Large intestine (tissue), 3 donors: ENCODE measurements at regions not wholly inside any gene's neighbourhood (a gene's known extent, or its start where the extent isn't known, plus 50 kb on each side); places are given as distances from the start of the nearest gene placed in this dataset.
"Not testable (repeated sequence)": the region's sequence is repeated elsewhere in the genome, so short reads cannot be mapped to it uniquely, and the experiment has no call there.

Source experiments
- DNase-seq, 2 donors: peaks; one replicate each; pipeline versions ENCODE4 v3.0.0 to v3.0.0-alpha.2; 2013
- H3K27ac ChIP-seq: one replicate; pipeline ENCODE4 v1.5.1; 2013; ENCODE audit warnings: low read length
- H3K27me3 ChIP-seq: 2 replicates; pipeline ENCODE4 v1.6.1; 2013; ENCODE audit warnings: low read length; ENCODE audit not compliant: control insufficient read depth, insufficient read depth
- H3K36me3 ChIP-seq: 2 replicates; pipeline ENCODE4 v1.6.1; 2013; ENCODE audit warnings: low read length; ENCODE audit not compliant: control insufficient read depth, insufficient read depth
- H3K4me1 ChIP-seq: one replicate; pipeline ENCODE4 v1.6.1; 2013; ENCODE audit warnings: low read length; ENCODE audit not compliant: control insufficient read depth, insufficient read depth
- H3K4me3 ChIP-seq: one replicate; pipeline ENCODE4 v1.5.1; 2013; ENCODE audit warnings: low read length
- H3K9me3 ChIP-seq: one replicate; pipeline ENCODE4 v1.6.1; 2013; ENCODE audit warnings: mild to moderate bottlenecking, low read depth, low read length, moderate library complexity; ENCODE audit not compliant: control insufficient read depth
- WGBS: methylation state at CpG from one replicate; pipeline ENCODE4 v1.1.5; 2013; ENCODE audit warnings: low lambda C conversion rate; ENCODE audit not compliant: insufficient coverage; 5-methylcytosine and 5-hydroxymethylcytosine counted together

GRCh38 chr21:35599164-35599563 is 461.2 kb downstream of the SETD4 start:
- H3K4me3 ChIP-seq: no peak overlapping the region
- no peak overlapping the region for H3K27ac ChIP-seq
- no peaks in the 10 kb centered on the region for H3K9me3 ChIP-seq
- H3K27me3 ChIP-seq: peaks cover 2% of the 10 kb centered on the region
- WGBS: no CpG with 5 or more reads among the region's 8 CpGs
- DNase-seq: no peak
- H3K4me1 ChIP-seq: no peaks in the 10 kb centered on the region
- H3K36me3 ChIP-seq: no peaks in the 10 kb centered on the region

- Histone ChIP-seq H3K9me3 (no peaks in the 10 kb centered on the region), H3K27ac (no peak overlapping the region), H3K27me3 (peaks cover 2% of the 10 kb centered on the region), H3K4me1 (no peaks in the 10 kb centered on the region), H3K36me3 (no peaks in the 10 kb centered on the region), H3K4me3 (no peak overlapping the region)
- WGBS: no CpG with 5 or more reads among the region's 7 CpGs
- no peak for DNase-seq
Observed at GRCh38 chr21:35597750-35598339, 462.5 kb downstream of the SETD4 start.

GRCh38 chr21:35594905-35595304 is 465.4 kb downstream of the SETD4 start:
- Histone ChIP-seq H3K27ac (no peak overlapping the region), H3K4me1 (no peaks in the 10 kb centered on the region), H3K27me3 (peaks cover 2% of the 10 kb centered on the region), H3K4me3 (no peak overlapping the region), H3K36me3 (no peaks in the 10 kb centered on the region), H3K9me3 (no peaks in the 10 kb centered on the region)
- DNase-seq: no peak
- 100% methylated on average over 1 of the region's 5 CpGs for WGBS

- no peaks in the 10 kb centered on the region for H3K36me3 ChIP-seq
- H3K27me3 ChIP-seq: no peaks in the 10 kb centered on the region
- DNase-seq: no peak
Observed at GRCh38 chr21:35593000-35593502, 467.3 kb downstream of the SETD4 start.

GRCh38 chr21:35590284-35590683 is 470.0 kb downstream of the SETD4 start:
- H3K36me3 ChIP-seq, H3K4me3 ChIP-seq, H3K27ac ChIP-seq, DNase-seq, H3K9me3 ChIP-seq, H3K4me1 ChIP-seq, H3K27me3 ChIP-seq: not testable (repeated sequence)
- WGBS: no CpG with 5 or more reads among the region's 3 CpGs

More at GRCh38 chr21:35593000-35593502, 467.3 kb downstream of the SETD4 start:
- Histone ChIP-seq H3K27ac (no peak overlapping the region), H3K9me3 (no peaks in the 10 kb centered on the region), H3K4me1 (no peaks in the 10 kb centered on the region), H3K4me3 (no peak overlapping the region)
- 28% methylated on average over 2 of the region's 5 CpGs for WGBS

GRCh38 chr21:35587841-35588380 is 472.4 kb downstream of the SETD4 start:
- Histone ChIP-seq H3K36me3 (no peaks in the 10 kb centered on the region), H3K27me3 (no peaks in the 10 kb centered on the region), H3K4me3 (no peak overlapping the region), H3K27ac (no peak overlapping the region), H3K9me3 (no peaks in the 10 kb centered on the region), H3K4me1 (peaks cover 2% of the 10 kb centered on the region)
- 96% methylated on average over 4 of the region's 8 CpGs for WGBS
- peak; percentile 16 to 50 for DNase-seq

- no peaks in the 10 kb centered on the region for H3K36me3 ChIP-seq
- no peak overlapping the region for H3K27ac ChIP-seq
- H3K9me3 ChIP-seq: no peaks in the 10 kb centered on the region
- H3K27me3 ChIP-seq: no peaks in the 10 kb centered on the region
- DNase-seq: no peak
- no peak overlapping the region for H3K4me3 ChIP-seq
- WGBS: no CpG with 5 or more reads among the region's 4 CpGs
- peaks cover 2% of the 10 kb centered on the region for H3K4me1 ChIP-seq
Observed at GRCh38 chr21:35586305-35586704, 474.0 kb downstream of the SETD4 start.

GRCh38 chr21:35585878-35586277 is 474.4 kb downstream of the SETD4 start:
- Histone ChIP-seq H3K4me3 (no peak overlapping the region), H3K9me3 (no peaks in the 10 kb centered on the region), H3K27me3 (no peaks in the 10 kb centered on the region), H3K27ac (no peak overlapping the region), H3K36me3 (no peaks in the 10 kb centered on the region), H3K4me1 (peaks cover 2% of the 10 kb centered on the region)
- 45% methylated on average over 4 of the region's 5 CpGs for WGBS
- DNase-seq: no peak

- no peak for DNase-seq
- Histone ChIP-seq H3K4me3 (no peak overlapping the region), H3K27me3 (no peaks in the 10 kb centered on the region), H3K9me3 (no peaks in the 10 kb centered on the region), H3K4me1 (peaks cover 2% of the 10 kb centered on the region), H3K27ac (no peak overlapping the region), H3K36me3 (no peaks in the 10 kb centered on the region)
- WGBS: 80% methylated on average over 1 of the region's 6 CpGs
Observed at GRCh38 chr21:35585155-35585554, 475.2 kb downstream of the SETD4 start.

- H3K27me3 ChIP-seq: no peaks in the 10 kb centered on the region
- no peak overlapping the region for H3K4me3 ChIP-seq
- DNase-seq: no peak
- H3K27ac ChIP-seq: no peak overlapping the region
- peaks cover 2% of the 10 kb centered on the region for H3K4me1 ChIP-seq
- 90% methylated on average over 4 of the region's 8 CpGs for WGBS
- H3K36me3 ChIP-seq: no peaks in the 10 kb centered on the region
- H3K9me3 ChIP-seq: no peaks in the 10 kb centered on the region
Observed at GRCh38 chr21:35583566-35584216, 476.6 kb downstream of the SETD4 start.
